ENCODE measurements at regions not wholly inside any gene's neighbourhood (a gene's known extent, or its start where the extent isn't known, plus 50 kb on each side); places are given as distances from the start of the nearest gene placed in this dataset.

GRCh38 chr15:31557899-31558298, 231.3 kb downstream of the KLF13 start:
- no peak overlapping the region for H3K4me3 ChIP-seq (replicated peaks; ENCODE audit: low read depth, low read length)
- no peak for TF ChIP-seq CTCF (IDR thresholded peaks at IDR 0.05; ENCODE audit: insufficient read depth, low read length, poor library complexity, severe bottlenecking)
- no peaks in the 10 kb centered on the region; the same call in 1 of the 2 replicates for H3K27me3 ChIP-seq (replicated peaks; ENCODE audit: control insufficient read depth, insufficient read depth, low read length)
- no peaks in the 10 kb centered on the region for H3K36me3 ChIP-seq (ENCODE audit: control insufficient read depth, insufficient read depth, low read length)
- DNase-seq (ENCODE audit: extremely low read depth, insufficient read length): no peak

DNA sequence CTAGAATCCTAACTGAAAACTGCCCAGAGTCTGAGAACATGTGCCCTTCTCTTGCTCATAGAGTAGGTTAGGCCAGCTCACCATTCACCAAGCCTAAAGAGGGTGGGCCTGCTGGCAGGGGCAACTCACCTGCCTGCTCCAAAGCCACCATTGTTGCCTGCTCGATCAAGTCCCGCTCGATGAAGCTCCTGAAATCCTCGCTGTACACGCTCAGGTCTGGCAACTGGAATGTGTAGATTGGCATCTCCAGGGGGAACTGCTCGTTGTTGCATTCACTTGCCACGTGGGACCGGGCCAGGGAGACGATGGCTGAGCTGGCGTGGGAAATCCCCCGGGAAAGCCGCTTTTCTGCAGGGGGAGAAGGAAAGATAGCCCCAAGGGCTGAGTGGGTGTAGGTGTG, 232.2 kb downstream of the KLF13 start:
- no peak for TF ChIP-seq CTCF (IDR thresholded peaks at IDR 0.05; ENCODE audit: insufficient read depth, low read length, poor library complexity, severe bottlenecking)
- DNase-seq (ENCODE audit: extremely low read depth, insufficient read length): no peak
- Histone ChIP-seq H3K27me3 (replicated peaks; ENCODE audit: control insufficient read depth, insufficient read depth, low read length) (no peaks in the 10 kb centered on the region; the same call in 1 of the 2 replicates), H3K36me3 (ENCODE audit: control insufficient read depth, insufficient read depth, low read length) (no peaks in the 10 kb centered on the region), H3K4me3 (replicated peaks; ENCODE audit: low read depth, low read length) (no peak overlapping the region)

- TF ChIP-seq CTCF (IDR thresholded peaks at IDR 0.05; ENCODE audit: insufficient read depth, low read length, poor library complexity, severe bottlenecking): no peak
- no peaks in the 10 kb centered on the region; the same call in 1 of the 2 replicates for H3K27me3 ChIP-seq (replicated peaks; ENCODE audit: control insufficient read depth, insufficient read depth, low read length)
- H3K4me3 ChIP-seq (replicated peaks; ENCODE audit: low read depth, low read length): no peak overlapping the region
- H3K36me3 ChIP-seq (ENCODE audit: control insufficient read depth, insufficient read depth, low read length): no peaks in the 10 kb centered on the region
- DNase-seq (ENCODE audit: extremely low read depth, insufficient read length): no peak
These were observed 233.2 kb downstream of the KLF13 start for GRCh38 chr15:31559786-31560185.

GRCh38 chr15:31560643-31561042, 234.0 kb downstream of the KLF13 start:
- Histone ChIP-seq H3K4me3 (replicated peaks; ENCODE audit: low read depth, low read length) (no peak overlapping the region), H3K27me3 (replicated peaks; ENCODE audit: control insufficient read depth, insufficient read depth, low read length) (no peaks in the 10 kb centered on the region; the same call in 1 of the 2 replicates), H3K36me3 (ENCODE audit: control insufficient read depth, insufficient read depth, low read length) (no peaks in the 10 kb centered on the region)
- DNase-seq (ENCODE audit: extremely low read depth, insufficient read length): no peak
- TF ChIP-seq CTCF (IDR thresholded peaks at IDR 0.05; ENCODE audit: insufficient read depth, low read length, poor library complexity, severe bottlenecking): no peak

DNA sequence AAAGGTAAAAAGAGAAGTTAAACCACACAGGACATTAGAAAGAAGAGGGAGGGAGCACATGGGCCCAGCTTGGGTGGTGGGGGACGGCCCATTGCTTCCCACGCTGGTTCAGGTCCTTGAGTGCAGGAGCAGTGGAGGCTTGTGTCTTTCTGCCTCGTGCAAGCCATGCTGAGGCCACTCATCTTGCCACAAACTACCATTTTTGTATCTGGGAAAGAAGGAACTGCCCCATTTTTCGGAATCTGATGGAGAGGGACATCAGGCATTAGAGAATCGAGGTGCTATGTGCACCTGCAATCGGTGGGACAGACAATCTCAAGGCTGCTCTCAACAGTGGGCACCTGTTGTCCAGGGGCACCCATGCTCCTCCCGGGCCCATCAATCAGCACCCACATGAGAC, 234.5 kb downstream of the KLF13 start:
- H3K36me3 ChIP-seq (ENCODE audit: control insufficient read depth, insufficient read depth, low read length): no peaks in the 10 kb centered on the region
- no peak overlapping the region for H3K4me3 ChIP-seq (replicated peaks; ENCODE audit: low read depth, low read length)
- DNase-seq (ENCODE audit: extremely low read depth, insufficient read length): no peak
- TF ChIP-seq CTCF (IDR thresholded peaks at IDR 0.05; ENCODE audit: insufficient read depth, low read length, poor library complexity, severe bottlenecking): no peak
- H3K27me3 ChIP-seq (replicated peaks; ENCODE audit: control insufficient read depth, insufficient read depth, low read length): no peaks in the 10 kb centered on the region; the same call in 1 of the 2 replicates

DNA sequence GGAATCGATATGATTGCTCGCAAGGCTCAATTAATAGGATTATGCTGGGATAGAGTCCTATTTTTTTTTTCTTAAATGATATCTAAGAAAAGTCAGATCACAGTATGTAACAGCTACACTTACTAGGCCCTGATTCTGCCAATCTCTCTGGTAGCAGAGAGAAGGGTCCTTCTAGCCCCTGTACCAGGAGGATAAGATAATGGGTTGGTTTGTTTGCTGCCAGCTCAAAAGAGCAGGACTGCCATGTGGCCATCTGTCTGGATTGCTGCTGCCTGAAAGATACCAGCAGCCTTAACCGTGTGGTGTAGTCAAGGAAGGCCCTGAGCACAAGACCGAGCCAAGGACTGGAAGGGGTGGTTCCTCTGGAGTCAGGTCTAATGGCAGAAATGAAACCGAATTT, 236.4 kb downstream of the KLF13 start:
- H3K4me3 ChIP-seq (replicated peaks; ENCODE audit: low read depth, low read length): no peak overlapping the region
- no peak for TF ChIP-seq CTCF (IDR thresholded peaks at IDR 0.05; ENCODE audit: insufficient read depth, low read length, poor library complexity, severe bottlenecking)

More for the DNA sequence above, 236.4 kb downstream of the KLF13 start:
- no peaks in the 10 kb centered on the region; the same call in 1 of the 2 replicates for H3K27me3 ChIP-seq (replicated peaks; ENCODE audit: control insufficient read depth, insufficient read depth, low read length)
- no peaks in the 10 kb centered on the region for H3K36me3 ChIP-seq (ENCODE audit: control insufficient read depth, insufficient read depth, low read length)
- no peak for DNase-seq (ENCODE audit: extremely low read depth, insufficient read length)
